Adrenal gland (tissue), 9 donors: ENCODE measurements at regions not wholly inside any gene's neighbourhood (a gene's known extent, or its start where the extent isn't known, plus 50 kb on each side); places are given as distances from the start of the nearest gene placed in this dataset.

Experiments used
- DNase-seq, 7 donors: peaks; one replicate each; pipeline ENCODE4 v3.0.0-alpha.2; 2019 to 2020
- H3K27ac ChIP-seq, 5 donors: fragments of 200-600 bp; sonication (generic) in 4 of 5; 1 replicate in 3 of 5; 2 replicates in 2 of 5; pipeline versions ENCODE4 v1.5.1 to v1.8.0; 2016 to 2020; ENCODE audit warnings: mild to moderate bottlenecking in 1 of 5
- H3K27me3 ChIP-seq: fragments of 200-600 bp; 2 replicates; pipeline ENCODE4 v1.8.0; 2021
- H3K36me3 ChIP-seq, 2 donors: fragments of 200-600 bp; replicated peaks in 1 of 2; 1 replicate in 1 of 2; 2 replicates in 1 of 2; pipeline versions ENCODE4 v1.5.1 to v1.8.0; 2018 to 2022
- H3K4me1 ChIP-seq, 2 donors: fragments of 200-600 bp; replicated peaks in 1 of 2; 1 replicate in 1 of 2; 2 replicates in 1 of 2; pipeline versions ENCODE4 v1.5.1 to v1.8.0; 2018 to 2021
- H3K4me3 ChIP-seq, 4 donors: fragments of 200-600 bp; sonication (generic) in 3 of 4; one replicate each; pipeline ENCODE4 v1.5.1; 2016 to 2018
- H3K9me3 ChIP-seq, 3 donors: fragments of 200-600 bp; sonication (generic) in 1 of 3; replicated peaks in 1 of 3; 1 replicate in 2 of 3; 2 replicates in 1 of 3; pipeline versions ENCODE4 v1.5.1 to v1.8.0; 2016 to 2021
- CTCF ChIP-seq, 6 experiments: fragments of 450-650 bp in 4 of 6; fragments of 200-600 bp in 2 of 6; sonication (generic) in 1 of 6; IDR thresholded peaks; 1 replicate in 5 of 6; 2 replicates in 1 of 6; pipeline versions ENCODE4 v1.5.1 to v1.8.0; 2016 to 2021; ENCODE audit warnings: antibody characterized with exemption in 6 of 6, mild to moderate bottlenecking in 2 of 6, moderate library complexity in 1 of 6
- POLR2A ChIP-seq, 2 donors: fragments of 450-650 bp; IDR thresholded peaks; one replicate each; pipeline ENCODE4 v1.6.1; 2017; ENCODE audit warnings: antibody characterized with exemption in 2 of 2, mild to moderate bottlenecking in 2 of 2, moderate library complexity in 1 of 2
- WGBS, 4 donors: extraction: QIAGEN DNeasy Blood & Tissue Kit in 2 of 4; methylation state at CpG; one replicate each; pipeline versions ENCODE4 v1.1.5 to v1.1.7; 2013 to 2017; 5-methylcytosine and 5-hydroxymethylcytosine counted together
- intact Hi-C, 2 donors: fragments of 100-400 bp; cut with DNase I; formaldehyde crosslinking; loops; one replicate each; pipeline versions ENCODE4 v1.14.1 to v1.15.0; 2022 to 2023
- donor health status: healthy with polysubstance abuse.
- donor health status: Bipolar disorder and iron deficiency.
- donor health status: DM: yes; HTN: yes; CAD: no.
- donor health status: DM: no; HTN: no; CAD: no.
- donor health status: DM: no; HTN: no; CAD: no.

DNA sequence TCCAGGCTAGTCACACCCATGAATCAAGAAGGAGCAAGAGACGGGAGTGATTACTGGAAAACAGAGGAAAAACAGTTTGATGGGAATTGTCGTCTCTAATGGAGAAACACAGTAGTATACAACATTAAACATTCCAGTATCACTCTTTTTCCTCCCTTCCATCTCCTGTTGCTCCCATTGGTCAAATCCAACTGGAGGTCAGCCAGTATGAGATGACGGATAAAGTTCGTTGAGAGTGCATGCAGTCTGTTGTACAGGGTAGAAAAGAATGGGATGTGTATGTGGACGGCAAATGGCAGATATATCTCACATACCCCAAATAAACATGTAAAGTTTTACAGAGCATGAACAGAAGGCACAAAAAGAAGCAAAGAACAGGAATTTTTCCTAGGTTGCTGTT is 221.9 kb upstream of the TNP1 start:
- intact Hi-C loops, result no loop called here
- Histone ChIP-seq H3K36me3 (no peaks in the 10 kb centered on the region), H3K9me3 (no peaks in the 10 kb centered on the region), H3K27me3 (no peaks in the 10 kb centered on the region), H3K27ac (no peak overlapping the region), H3K4me3 (no peak overlapping the region), H3K4me1 (no peaks in the 10 kb centered on the region)
- 79 to 92% (median 86%) methylated on average over 5 of the region's 5 CpGs for WGBS, 4 donors
- TF ChIP-seq POLR2A (IDR thresholded peaks at IDR 0.05) (no peak), CTCF (IDR thresholded peaks at IDR 0.05) (no peak)
- DNase-seq, result no peak

- TF ChIP-seq CTCF (IDR thresholded peaks at IDR 0.05) (no peak), POLR2A (IDR thresholded peaks at IDR 0.05) (no peak)
- Histone ChIP-seq H3K4me3 (no peak overlapping the region), H3K27ac (no peak overlapping the region), H3K27me3 (no peaks in the 10 kb centered on the region), H3K4me1 (peaks cover 8 to 13% of the 10 kb centered on the region in 2 donors), H3K36me3 (no peaks in the 10 kb centered on the region), H3K9me3 (no peaks in the 10 kb centered on the region)
- intact Hi-C loops, result no loop called here
- DNase-seq, result no peak
- WGBS, 4 donors, result 91 to 100% (median 95%) methylated on average over 1 of the region's 1 CpG
Measured at GRCh38 chr2:217079165-217079564, 219.3 kb upstream of the TNP1 start.

DNA sequence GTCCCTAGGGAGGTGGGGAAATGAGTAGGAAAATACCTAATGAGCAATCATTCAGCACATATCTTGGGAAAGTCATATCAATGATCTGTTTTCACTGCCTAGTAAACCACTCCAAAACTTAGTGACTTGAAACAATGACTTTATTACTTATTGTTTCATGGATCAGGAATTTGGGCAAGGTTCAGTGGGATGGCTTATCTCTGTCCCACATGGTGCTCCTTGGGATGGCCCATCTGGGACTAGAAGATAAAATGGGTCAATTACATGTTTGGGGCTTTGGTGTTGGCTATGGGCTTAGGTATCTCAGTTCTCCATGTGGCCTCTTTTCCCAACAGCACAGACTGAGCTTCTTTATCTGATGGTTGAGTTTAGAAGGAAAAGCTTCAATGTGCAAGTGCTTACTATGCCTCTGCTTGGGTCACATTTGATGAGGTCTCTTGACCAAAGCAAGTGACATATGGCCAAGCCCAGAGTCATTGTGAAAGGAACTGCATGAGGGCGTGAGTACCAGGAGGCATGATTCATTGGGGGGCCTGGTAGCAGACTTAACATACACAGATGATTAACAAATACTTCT is 218.1 kb upstream of the TNP1 start:
- H3K4me3 ChIP-seq, result no peak overlapping the region
- H3K27me3 ChIP-seq, result no peaks in the 10 kb centered on the region
- TF ChIP-seq POLR2A (IDR thresholded peaks at IDR 0.05) (no peak), CTCF (IDR thresholded peaks at IDR 0.05) (no peak)
- H3K27ac ChIP-seq, result no peak overlapping the region
- no peak for DNase-seq
- H3K36me3 ChIP-seq, result no peaks in the 10 kb centered on the region
- peaks cover 8 to 13% of the 10 kb centered on the region in 2 donors for H3K4me1 ChIP-seq
- H3K9me3 ChIP-seq, result no peaks in the 10 kb centered on the region
- WGBS, 4 donors, result 90 to 100% (median 97%) methylated on average over 1 of the region's 1 CpG
- intact Hi-C loops, result no loop called here

DNA sequence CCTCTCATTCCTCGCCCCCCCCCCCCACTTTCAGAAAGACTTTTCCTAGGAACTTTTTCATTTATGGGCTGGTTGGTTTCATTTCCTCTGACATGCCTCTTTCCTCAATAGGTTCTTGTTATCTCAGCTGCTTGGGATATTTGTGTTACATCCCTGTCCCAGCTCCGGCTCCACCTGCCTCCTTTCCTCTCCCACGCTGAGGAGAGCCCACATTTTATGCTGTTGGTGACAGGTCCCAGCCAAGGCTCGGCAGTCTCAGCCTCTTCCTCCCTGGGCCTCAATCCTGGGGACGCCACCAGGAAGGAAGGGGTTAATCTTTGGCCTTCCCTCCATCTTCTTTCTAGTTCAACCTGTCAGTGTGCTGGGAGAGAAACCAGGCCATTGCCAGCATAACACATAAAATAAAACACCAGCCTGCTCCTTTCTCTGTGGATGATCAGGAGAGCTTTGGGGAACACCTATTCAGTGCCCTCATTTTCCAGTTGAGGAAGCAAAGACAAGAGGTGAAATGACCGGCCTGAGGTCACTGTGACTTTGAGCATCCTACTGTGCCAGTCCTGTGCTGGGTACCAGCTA is 216.9 kb upstream of the TNP1 start:
- H3K9me3 ChIP-seq, result no peaks in the 10 kb centered on the region

More for the DNA sequence above, 216.9 kb upstream of the TNP1 start:
- Histone ChIP-seq H3K36me3 (no peaks in the 10 kb centered on the region), H3K27me3 (no peaks in the 10 kb centered on the region), H3K4me1 (peaks cover 8 to 13% of the 10 kb centered on the region in 2 donors), H3K4me3 (no peak overlapping the region), H3K27ac (no peak overlapping the region)
- intact Hi-C loops, result no loop called here
- 76 to 89% (median 79%) methylated on average over 6 of the region's 6 CpGs for WGBS, 4 donors
- DNase-seq, result no peak
- TF ChIP-seq CTCF (IDR thresholded peaks at IDR 0.05) (no peak), POLR2A (IDR thresholded peaks at IDR 0.05) (no peak)
